SK-N-SH treated with all-trans-retinoic acid at 6 μM for 48 hours (cell line): ENCODE measurements at regions not wholly inside any gene's neighbourhood (a gene's known extent, or its start where the extent isn't known, plus 50 kb on each side); places are given as distances from the start of the nearest gene placed in this dataset.

Source experiments
- ARNTL ChIP-seq: fragments of 450-650 bp; formaldehyde crosslinking; IDR thresholded peaks from 2 replicates; pipeline ENCODE4 v1.5.0; 2020; ENCODE audit warnings: low read depth, mild to moderate bottlenecking, moderate library complexity, borderline replicate concordance
- CREB5 ChIP-seq: fragments of 250-450 bp; sonication (Bioruptor Pico); IDR thresholded peaks from 2 replicates; pipeline ENCODE4 v1.5.1; 2020; ENCODE audit warnings: low read depth, mild to moderate bottlenecking, moderate library complexity
- SNAI2 ChIP-seq: fragments of 250-450 bp; sonication (Bioruptor Pico); IDR thresholded peaks from 2 replicates; pipeline ENCODE4 v1.5.0; 2020; ENCODE audit warnings: mild to moderate bottlenecking, moderate library complexity
- ZFP3 ChIP-seq: fragments of 250-450 bp; sonication (Bioruptor Pico); IDR thresholded peaks from 2 replicates; pipeline ENCODE4 v1.5.0; 2020; ENCODE audit warnings: mild to moderate bottlenecking, moderate library complexity
- TF ChIP-seq, protein P1 (sequence below): fragments of 250-450 bp; sonication (Bioruptor Pico); IDR thresholded peaks from 2 replicates; pipeline ENCODE4 v1.8.0; 2020; ENCODE audit warnings: mild to moderate bottlenecking, moderate library complexity, borderline replicate concordance

DNA sequence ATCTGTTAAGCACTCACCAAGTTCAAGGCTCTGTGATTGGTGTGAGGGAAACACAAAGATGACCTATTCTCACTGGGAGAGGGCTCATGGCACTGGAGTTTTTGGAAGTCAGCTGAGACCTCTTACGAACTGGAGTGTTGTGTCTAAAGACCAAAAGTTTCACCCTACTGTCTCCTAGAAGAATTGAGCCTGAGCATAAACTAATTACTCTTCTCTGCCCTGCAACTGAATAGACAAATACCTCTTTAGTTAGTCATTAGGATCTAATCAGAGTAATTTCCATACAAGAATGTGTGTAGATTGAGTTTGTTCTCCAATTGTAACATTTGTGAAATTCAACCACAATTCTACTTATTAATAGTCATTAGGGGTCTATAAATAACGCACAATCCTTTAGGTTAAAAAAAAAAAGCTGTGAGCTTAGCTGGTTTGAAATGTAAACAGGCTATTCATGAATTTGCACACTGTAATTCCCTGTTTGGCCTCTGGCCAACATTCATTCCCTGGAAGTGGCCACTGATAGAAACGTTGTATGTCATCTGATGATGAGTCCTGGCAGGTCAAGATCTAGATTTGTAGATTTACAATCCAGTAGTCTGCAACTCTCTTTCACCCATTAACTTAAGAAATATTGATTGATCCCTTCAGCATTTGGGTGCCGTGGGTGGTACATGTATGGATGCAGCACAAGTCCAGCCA lies 76.8 kb upstream of the SOX14 start:
- TF ChIP-seq SNAI2 (CRISPR knock-in tag) (no peak), ARNTL (CRISPR knock-in tag) (no peak), ZFP3 (CRISPR knock-in tag) (no peak), CREB5 (no peak)
- TF ChIP-seq, protein P1, sequence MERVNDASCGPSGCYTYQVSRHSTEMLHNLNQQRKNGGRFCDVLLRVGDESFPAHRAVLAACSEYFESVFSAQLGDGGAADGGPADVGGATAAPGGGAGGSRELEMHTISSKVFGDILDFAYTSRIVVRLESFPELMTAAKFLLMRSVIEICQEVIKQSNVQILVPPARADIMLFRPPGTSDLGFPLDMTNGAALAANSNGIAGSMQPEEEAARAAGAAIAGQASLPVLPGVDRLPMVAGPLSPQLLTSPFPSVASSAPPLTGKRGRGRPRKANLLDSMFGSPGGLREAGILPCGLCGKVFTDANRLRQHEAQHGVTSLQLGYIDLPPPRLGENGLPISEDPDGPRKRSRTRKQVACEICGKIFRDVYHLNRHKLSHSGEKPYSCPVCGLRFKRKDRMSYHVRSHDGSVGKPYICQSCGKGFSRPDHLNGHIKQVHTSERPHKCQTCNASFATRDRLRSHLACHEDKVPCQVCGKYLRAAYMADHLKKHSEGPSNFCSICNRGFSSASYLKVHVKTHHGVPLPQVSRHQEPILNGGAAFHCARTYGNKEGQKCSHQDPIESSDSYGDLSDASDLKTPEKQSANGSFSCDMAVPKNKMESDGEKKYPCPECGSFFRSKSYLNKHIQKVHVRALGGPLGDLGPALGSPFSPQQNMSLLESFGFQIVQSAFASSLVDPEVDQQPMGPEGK (CRISPR knock-in tag), result no peak
